GM23338 (cell line): ENCODE measurements at regions not wholly inside any gene's neighbourhood (a gene's known extent, or its start where the extent isn't known, plus 50 kb on each side); places are given as distances from the start of the nearest gene placed in this dataset.

Source experiments
- ATAC-seq: fragments of 200-7000 bp; cut with Tn5 transposase; 3 replicates; pipeline ENCODE4 v1.9.1; 2020
- DNase-seq: peaks from one replicate; pipeline ENCODE4 v3.0.0-alpha.2; 2015; ENCODE audit warnings: low spot score
- H2AFZ ChIP-seq: fragments of 200-600 bp; sonication (generic); 2 replicates; pipeline ENCODE4 v1.8.0; 2016; ENCODE audit warnings: antibody characterized with exemption, mild to moderate bottlenecking, moderate library complexity
- H3F3A ChIP-seq: fragments of 200-600 bp; sonication (generic); replicated peaks from 2 replicates; pipeline ENCODE4 v1.8.0; 2017; ENCODE audit warnings: antibody characterized with exemption, mixed run types, low read depth
- H3K27ac ChIP-seq: fragments of 200-600 bp; sonication (generic); 2 replicates; pipeline ENCODE4 v1.6.1; 2016; ENCODE audit warnings: low read depth
- H3K27me3 ChIP-seq: fragments of 200-600 bp; sonication (generic); 2 replicates; pipeline ENCODE4 v1.8.0; 2016; ENCODE audit warnings: mild to moderate bottlenecking, mixed run types, moderate library complexity; ENCODE audit not compliant: insufficient read depth
- H3K36me3 ChIP-seq: fragments of 200-600 bp; sonication (generic); 2 replicates; pipeline ENCODE4 v1.8.0; 2016; ENCODE audit warnings: mild to moderate bottlenecking; ENCODE audit not compliant: insufficient read depth
- H3K4me1 ChIP-seq: fragments of 200-600 bp; sonication (generic); 2 replicates; pipeline ENCODE4 v1.8.0; 2016; ENCODE audit warnings: mild to moderate bottlenecking, moderate library complexity; ENCODE audit not compliant: insufficient read depth
- H3K4me2 ChIP-seq: fragments of 200-600 bp; sonication (generic); 2 replicates; pipeline ENCODE4 v1.7.1; 2017; ENCODE audit warnings: mixed run types
- H3K4me3 ChIP-seq: fragments of 200-600 bp; sonication (generic); 2 replicates; pipeline ENCODE4 v1.6.1; 2016; ENCODE audit warnings: mixed run types
- H3K79me2 ChIP-seq: fragments of 200-600 bp; sonication (generic); replicated peaks from 2 replicates; pipeline ENCODE4 v1.8.0; 2017; ENCODE audit warnings: mild to moderate bottlenecking; ENCODE audit not compliant: insufficient read depth
- H3K9me2 ChIP-seq: fragments of 200-600 bp; sonication (generic); 2 replicates; pipeline ENCODE4 v1.8.0; 2017; ENCODE audit not compliant: insufficient read depth
- H4K20me1 ChIP-seq: fragments of 200-600 bp; sonication (generic); replicated peaks from 2 replicates; pipeline ENCODE4 v1.8.0; 2017; ENCODE audit warnings: mild to moderate bottlenecking; ENCODE audit not compliant: insufficient read depth
- H3K27ac Mint-ChIP-seq: 2 replicates; pipeline ENCODE4 v1.8.0; 2020; ENCODE audit warnings: inconsistent platforms, mild to moderate bottlenecking, moderate library complexity, mixed read lengths
- H3K27me3 Mint-ChIP-seq: 3 replicates; pipeline ENCODE4 v1.8.0; 2022; ENCODE audit warnings: low read depth, mild to moderate bottlenecking, moderate library complexity, mixed read lengths, inconsistent platforms; ENCODE audit not compliant: insufficient read depth, poor library complexity
- H3K36me3 Mint-ChIP-seq: 3 replicates; pipeline ENCODE4 v1.8.0; 2021; ENCODE audit warnings: low read depth, mild to moderate bottlenecking, inconsistent platforms, moderate library complexity, mixed read lengths
- H3K4me1 Mint-ChIP-seq: 3 replicates; pipeline ENCODE4 v1.8.0; 2020; ENCODE audit warnings: mild to moderate bottlenecking, inconsistent platforms, mixed read lengths
- H3K4me3 Mint-ChIP-seq: 3 replicates; pipeline ENCODE4 v1.8.0; 2021; ENCODE audit warnings: moderate library complexity, mild to moderate bottlenecking, inconsistent platforms, mixed read lengths
- H3K9me3 Mint-ChIP-seq: 3 replicates; pipeline ENCODE4 v1.8.0; 2020; ENCODE audit warnings: moderate library complexity, mild to moderate bottlenecking, inconsistent platforms, mixed read lengths
- EZH2phosphoT487 ChIP-seq: fragments of 200-600 bp; sonication (generic); IDR thresholded peaks from one replicate; pipeline ENCODE4 v1.8.1; 2018; ENCODE audit warnings: antibody characterized with exemption; ENCODE audit not compliant: unreplicated experiment
- JUNB ChIP-seq: IDR thresholded peaks from one replicate; pipeline ENCODE4 v1.6.1; 2016; ENCODE audit warnings: antibody characterized with exemption; ENCODE audit not compliant: unreplicated experiment
- POLR2AphosphoS5 ChIP-seq: IDR thresholded peaks from 2 replicates; pipeline ENCODE4 v1.6.1; 2016; ENCODE audit warnings: antibody characterized with exemption, low read depth
- ZNF114 ChIP-seq: fragments of 250-450 bp; sonication (Bioruptor Pico); IDR thresholded peaks from 2 replicates; pipeline ENCODE4 v1.5.0; 2020; ENCODE audit warnings: mild to moderate bottlenecking, moderate library complexity
- ZNF331 ChIP-seq: fragments of 250-450 bp; sonication (Bioruptor Pico); IDR thresholded peaks from 2 replicates; pipeline ENCODE4 v1.5.0; 2020; ENCODE audit warnings: low read depth, mild to moderate bottlenecking, moderate library complexity
- TF ChIP-seq, protein P1 (sequence below): IDR thresholded peaks from one replicate; pipeline ENCODE4 v1.6.1; 2018; ENCODE audit warnings: antibody characterized with exemption; ENCODE audit not compliant: unreplicated experiment
- TF ChIP-seq, protein P2 (sequence below): IDR thresholded peaks from 2 replicates; pipeline ENCODE4 v1.6.1; 2016; ENCODE audit warnings: antibody characterized with exemption
- TF ChIP-seq, protein P3 (sequence below), 2 experiments: fragments of 200-600 bp in 1 of 2; sonication (generic) in 1 of 2; conservative IDR thresholded peaks; 2 replicates each; pipeline versions ENCODE4 v1.5.1 to v1.6.1; 2016 to 2017; ENCODE audit warnings: antibody characterized with exemption in 2 of 2, low read depth in 2 of 2, mild to moderate bottlenecking in 2 of 2, moderate library complexity in 1 of 2
- TF ChIP-seq, protein P4 (sequence below): fragments of 250-450 bp; sonication (Bioruptor Pico); IDR thresholded peaks from 2 replicates; pipeline ENCODE4 v1.5.0; 2020; ENCODE audit warnings: mild to moderate bottlenecking, moderate library complexity

DNA sequence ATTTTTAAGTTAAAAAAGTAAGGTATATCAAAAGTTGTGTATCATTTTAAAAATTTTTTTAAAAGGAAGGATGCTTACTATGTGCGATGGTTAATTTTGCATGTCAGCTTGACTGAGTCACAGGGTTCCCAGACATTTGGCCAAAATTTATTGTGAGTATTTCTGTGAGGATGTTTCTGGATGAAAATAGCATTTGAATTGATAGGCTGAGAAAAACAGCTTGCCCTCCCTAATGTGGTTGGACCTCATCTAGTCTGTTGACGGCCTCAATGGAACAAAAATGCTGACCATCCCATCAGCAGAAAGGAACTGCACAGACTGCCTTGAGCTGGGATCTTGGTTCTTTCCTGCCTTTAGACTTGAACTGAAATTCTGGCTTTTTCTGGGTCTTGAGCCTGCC, 724.5 kb downstream of the NCAM2 start (continued):
- TF ChIP-seq, protein P1, sequence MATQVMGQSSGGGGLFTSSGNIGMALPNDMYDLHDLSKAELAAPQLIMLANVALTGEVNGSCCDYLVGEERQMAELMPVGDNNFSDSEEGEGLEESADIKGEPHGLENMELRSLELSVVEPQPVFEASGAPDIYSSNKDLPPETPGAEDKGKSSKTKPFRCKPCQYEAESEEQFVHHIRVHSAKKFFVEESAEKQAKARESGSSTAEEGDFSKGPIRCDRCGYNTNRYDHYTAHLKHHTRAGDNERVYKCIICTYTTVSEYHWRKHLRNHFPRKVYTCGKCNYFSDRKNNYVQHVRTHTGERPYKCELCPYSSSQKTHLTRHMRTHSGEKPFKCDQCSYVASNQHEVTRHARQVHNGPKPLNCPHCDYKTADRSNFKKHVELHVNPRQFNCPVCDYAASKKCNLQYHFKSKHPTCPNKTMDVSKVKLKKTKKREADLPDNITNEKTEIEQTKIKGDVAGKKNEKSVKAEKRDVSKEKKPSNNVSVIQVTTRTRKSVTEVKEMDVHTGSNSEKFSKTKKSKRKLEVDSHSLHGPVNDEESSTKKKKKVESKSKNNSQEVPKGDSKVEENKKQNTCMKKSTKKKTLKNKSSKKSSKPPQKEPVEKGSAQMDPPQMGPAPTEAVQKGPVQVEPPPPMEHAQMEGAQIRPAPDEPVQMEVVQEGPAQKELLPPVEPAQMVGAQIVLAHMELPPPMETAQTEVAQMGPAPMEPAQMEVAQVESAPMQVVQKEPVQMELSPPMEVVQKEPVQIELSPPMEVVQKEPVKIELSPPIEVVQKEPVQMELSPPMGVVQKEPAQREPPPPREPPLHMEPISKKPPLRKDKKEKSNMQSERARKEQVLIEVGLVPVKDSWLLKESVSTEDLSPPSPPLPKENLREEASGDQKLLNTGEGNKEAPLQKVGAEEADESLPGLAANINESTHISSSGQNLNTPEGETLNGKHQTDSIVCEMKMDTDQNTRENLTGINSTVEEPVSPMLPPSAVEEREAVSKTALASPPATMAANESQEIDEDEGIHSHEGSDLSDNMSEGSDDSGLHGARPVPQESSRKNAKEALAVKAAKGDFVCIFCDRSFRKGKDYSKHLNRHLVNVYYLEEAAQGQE: no peak
- TF ChIP-seq POLR2AphosphoS5: no peak

DNA sequence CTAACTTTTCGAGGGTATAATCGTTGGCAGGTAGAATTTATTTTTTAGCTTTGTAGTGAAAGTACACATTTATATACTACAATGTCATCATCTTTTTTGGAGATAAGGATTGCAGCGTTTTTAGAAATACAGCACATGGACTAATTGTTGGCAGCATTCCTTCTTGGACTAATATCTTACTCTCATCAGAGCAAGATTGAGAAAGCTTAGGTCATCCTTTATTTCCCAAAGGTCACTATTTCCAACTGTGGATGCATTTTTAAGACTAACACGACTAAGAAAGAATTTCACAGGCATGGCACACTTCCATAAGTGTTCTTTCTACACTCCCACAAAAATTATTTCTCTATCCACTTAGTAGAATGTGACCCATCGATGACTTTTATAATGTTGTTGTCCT, 732.3 kb downstream of the NCAM2 start:
- Histone ChIP-seq H3K36me3 (no peaks in the 10 kb centered on the region), H3K4me2 (no peak overlapping the region), H3F3A (no peaks in the 10 kb centered on the region), H3K27ac (no peak overlapping the region), H3K4me3 (no peak overlapping the region), H4K20me1 (no peaks in the 10 kb centered on the region), H3K79me2 (no peaks in the 10 kb centered on the region), H3K4me1 (no peaks in the 10 kb centered on the region), H3K9me2 (no peaks in the 10 kb centered on the region), H2AFZ (no peak overlapping the region), H3K27me3 (no peaks in the 10 kb centered on the region)
- Mint-ChIP-seq H3K9me3 (no peaks in the 10 kb centered on the region), H3K27me3 (no peaks in the 10 kb centered on the region), H3K4me3 (no peak overlapping the region), H3K36me3 (no peaks in the 10 kb centered on the region), H3K27ac (no peak overlapping the region), H3K4me1 (no peaks in the 10 kb centered on the region)
- ATAC-seq (no peak), DNase-seq (no peak)
- TF ChIP-seq, protein P2, sequence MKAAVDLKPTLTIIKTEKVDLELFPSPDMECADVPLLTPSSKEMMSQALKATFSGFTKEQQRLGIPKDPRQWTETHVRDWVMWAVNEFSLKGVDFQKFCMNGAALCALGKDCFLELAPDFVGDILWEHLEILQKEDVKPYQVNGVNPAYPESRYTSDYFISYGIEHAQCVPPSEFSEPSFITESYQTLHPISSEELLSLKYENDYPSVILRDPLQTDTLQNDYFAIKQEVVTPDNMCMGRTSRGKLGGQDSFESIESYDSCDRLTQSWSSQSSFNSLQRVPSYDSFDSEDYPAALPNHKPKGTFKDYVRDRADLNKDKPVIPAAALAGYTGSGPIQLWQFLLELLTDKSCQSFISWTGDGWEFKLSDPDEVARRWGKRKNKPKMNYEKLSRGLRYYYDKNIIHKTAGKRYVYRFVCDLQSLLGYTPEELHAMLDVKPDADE: no peak
- no peak for TF ChIP-seq ZNF114
- TF ChIP-seq, protein P3, sequence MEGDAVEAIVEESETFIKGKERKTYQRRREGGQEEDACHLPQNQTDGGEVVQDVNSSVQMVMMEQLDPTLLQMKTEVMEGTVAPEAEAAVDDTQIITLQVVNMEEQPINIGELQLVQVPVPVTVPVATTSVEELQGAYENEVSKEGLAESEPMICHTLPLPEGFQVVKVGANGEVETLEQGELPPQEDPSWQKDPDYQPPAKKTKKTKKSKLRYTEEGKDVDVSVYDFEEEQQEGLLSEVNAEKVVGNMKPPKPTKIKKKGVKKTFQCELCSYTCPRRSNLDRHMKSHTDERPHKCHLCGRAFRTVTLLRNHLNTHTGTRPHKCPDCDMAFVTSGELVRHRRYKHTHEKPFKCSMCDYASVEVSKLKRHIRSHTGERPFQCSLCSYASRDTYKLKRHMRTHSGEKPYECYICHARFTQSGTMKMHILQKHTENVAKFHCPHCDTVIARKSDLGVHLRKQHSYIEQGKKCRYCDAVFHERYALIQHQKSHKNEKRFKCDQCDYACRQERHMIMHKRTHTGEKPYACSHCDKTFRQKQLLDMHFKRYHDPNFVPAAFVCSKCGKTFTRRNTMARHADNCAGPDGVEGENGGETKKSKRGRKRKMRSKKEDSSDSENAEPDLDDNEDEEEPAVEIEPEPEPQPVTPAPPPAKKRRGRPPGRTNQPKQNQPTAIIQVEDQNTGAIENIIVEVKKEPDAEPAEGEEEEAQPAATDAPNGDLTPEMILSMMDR (conservative IDR thresholded peaks at IDR 0.05; ENCODE audit: low read depth in 2 of 2): no peak
- no peak for TF ChIP-seq POLR2AphosphoS5
- TF ChIP-seq, protein P1: no peak
- no peak for TF ChIP-seq JUNB
- no peak for TF ChIP-seq EZH2phosphoT487
- TF ChIP-seq ZNF331 (CRISPR knock-in tag): no peak
- TF ChIP-seq, protein P4, sequence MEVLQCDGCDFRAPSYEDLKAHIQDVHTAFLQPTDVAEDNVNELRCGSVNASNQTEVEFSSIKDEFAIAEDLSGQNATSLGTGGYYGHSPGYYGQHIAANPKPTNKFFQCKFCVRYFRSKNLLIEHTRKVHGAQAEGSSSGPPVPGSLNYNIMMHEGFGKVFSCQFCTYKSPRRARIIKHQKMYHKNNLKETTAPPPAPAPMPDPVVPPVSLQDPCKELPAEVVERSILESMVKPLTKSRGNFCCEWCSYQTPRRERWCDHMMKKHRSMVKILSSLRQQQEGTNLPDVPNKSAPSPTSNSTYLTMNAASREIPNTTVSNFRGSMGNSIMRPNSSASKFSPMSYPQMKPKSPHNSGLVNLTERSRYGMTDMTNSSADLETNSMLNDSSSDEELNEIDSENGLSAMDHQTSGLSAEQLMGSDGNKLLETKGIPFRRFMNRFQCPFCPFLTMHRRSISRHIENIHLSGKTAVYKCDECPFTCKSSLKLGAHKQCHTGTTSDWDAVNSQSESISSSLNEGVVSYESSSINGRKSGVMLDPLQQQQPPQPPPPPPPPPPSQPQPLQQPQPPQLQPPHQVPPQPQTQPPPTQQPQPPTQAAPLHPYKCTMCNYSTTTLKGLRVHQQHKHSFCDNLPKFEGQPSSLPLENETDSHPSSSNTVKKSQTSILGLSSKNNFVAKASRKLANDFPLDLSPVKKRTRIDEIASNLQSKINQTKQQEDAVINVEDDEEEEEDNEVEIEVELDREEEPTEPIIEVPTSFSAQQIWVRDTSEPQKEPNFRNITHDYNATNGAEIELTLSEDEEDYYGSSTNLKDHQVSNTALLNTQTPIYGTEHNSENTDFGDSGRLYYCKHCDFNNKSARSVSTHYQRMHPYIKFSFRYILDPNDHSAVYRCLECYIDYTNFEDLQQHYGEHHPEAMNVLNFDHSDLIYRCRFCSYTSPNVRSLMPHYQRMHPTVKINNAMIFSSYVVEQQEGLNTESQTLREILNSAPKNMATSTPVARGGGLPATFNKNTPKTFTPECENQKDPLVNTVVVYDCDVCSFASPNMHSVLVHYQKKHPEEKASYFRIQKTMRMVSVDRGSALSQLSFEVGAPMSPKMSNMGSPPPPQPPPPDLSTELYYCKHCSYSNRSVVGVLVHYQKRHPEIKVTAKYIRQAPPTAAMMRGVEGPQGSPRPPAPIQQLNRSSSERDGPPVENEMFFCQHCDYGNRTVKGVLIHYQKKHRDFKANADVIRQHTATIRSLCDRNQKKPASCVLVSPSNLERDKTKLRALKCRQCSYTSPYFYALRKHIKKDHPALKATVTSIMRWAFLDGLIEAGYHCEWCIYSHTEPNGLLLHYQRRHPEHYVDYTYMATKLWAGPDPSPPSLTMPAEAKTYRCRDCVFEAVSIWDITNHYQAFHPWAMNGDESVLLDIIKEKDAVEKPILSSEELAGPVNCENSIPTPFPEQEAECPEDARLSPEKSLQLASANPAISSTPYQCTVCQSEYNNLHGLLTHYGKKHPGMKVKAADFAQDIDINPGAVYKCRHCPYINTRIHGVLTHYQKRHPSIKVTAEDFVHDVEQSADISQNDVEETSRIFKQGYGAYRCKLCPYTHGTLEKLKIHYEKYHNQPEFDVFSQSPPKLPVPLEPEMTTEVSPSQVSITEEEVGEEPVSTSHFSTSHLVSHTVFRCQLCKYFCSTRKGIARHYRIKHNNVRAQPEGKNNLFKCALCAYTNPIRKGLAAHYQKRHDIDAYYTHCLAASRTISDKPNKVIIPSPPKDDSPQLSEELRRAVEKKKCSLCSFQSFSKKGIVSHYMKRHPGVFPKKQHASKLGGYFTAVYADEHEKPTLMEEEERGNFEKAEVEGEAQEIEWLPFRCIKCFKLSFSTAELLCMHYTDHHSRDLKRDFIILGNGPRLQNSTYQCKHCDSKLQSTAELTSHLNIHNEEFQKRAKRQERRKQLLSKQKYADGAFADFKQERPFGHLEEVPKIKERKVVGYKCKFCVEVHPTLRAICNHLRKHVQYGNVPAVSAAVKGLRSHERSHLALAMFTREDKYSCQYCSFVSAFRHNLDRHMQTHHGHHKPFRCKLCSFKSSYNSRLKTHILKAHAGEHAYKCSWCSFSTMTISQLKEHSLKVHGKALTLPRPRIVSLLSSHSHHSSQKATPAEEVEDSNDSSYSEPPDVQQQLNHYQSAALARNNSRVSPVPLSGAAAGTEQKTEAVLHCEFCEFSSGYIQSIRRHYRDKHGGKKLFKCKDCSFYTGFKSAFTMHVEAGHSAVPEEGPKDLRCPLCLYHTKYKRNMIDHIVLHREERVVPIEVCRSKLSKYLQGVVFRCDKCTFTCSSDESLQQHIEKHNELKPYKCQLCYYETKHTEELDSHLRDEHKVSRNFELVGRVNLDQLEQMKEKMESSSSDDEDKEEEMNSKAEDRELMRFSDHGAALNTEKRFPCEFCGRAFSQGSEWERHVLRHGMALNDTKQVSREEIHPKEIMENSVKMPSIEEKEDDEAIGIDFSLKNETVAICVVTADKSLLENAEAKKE (CRISPR knock-in tag): no peak
